Fibroblast of lung (primary cell): ENCODE measurements at regions not wholly inside any gene's neighbourhood (a gene's known extent, or its start where the extent isn't known, plus 50 kb on each side); places are given as distances from the start of the nearest gene placed in this dataset.

ENCODE experiments used
- EZH2 ChIP-seq: IDR thresholded peaks from 2 replicates; pipeline ENCODE4 v1.5.1; 2012; ENCODE audit warnings: low read length, control low read depth, mild to moderate bottlenecking; ENCODE audit errors: missing control alignments
- TF ChIP-seq, protein P1 (sequence below), 2 donors: IDR thresholded peaks in 1 of 2; conservative IDR thresholded peaks in 1 of 2; 1 replicate in 1 of 2; 2 replicates in 1 of 2; pipeline ENCODE4 v1.5.1; 2011 to 2012; ENCODE audit warnings: low read length in 2 of 2, control low read depth in 1 of 2, inconsistent platforms in 1 of 2, low read depth in 1 of 2, mild to moderate bottlenecking in 1 of 2

- TF ChIP-seq, protein P1, sequence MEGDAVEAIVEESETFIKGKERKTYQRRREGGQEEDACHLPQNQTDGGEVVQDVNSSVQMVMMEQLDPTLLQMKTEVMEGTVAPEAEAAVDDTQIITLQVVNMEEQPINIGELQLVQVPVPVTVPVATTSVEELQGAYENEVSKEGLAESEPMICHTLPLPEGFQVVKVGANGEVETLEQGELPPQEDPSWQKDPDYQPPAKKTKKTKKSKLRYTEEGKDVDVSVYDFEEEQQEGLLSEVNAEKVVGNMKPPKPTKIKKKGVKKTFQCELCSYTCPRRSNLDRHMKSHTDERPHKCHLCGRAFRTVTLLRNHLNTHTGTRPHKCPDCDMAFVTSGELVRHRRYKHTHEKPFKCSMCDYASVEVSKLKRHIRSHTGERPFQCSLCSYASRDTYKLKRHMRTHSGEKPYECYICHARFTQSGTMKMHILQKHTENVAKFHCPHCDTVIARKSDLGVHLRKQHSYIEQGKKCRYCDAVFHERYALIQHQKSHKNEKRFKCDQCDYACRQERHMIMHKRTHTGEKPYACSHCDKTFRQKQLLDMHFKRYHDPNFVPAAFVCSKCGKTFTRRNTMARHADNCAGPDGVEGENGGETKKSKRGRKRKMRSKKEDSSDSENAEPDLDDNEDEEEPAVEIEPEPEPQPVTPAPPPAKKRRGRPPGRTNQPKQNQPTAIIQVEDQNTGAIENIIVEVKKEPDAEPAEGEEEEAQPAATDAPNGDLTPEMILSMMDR (conservative IDR thresholded peaks at IDR 0.05 in 1 of 2, IDR thresholded peaks at IDR 0.05 in 1 of 2; ENCODE audit: low read depth in 1 of 2, low read length in 2 of 2), result no peak
- no peak for TF ChIP-seq EZH2
These were observed 174.4 kb upstream of the TMPO start for GRCh38 chr12:98341026-98341425.
